DMS79 (cell line): ENCODE measurements at regions not wholly inside any gene's neighbourhood (a gene's known extent, or its start where the extent isn't known, plus 50 kb on each side); places are given as distances from the start of the nearest gene placed in this dataset.

Experiments used
- DNase-seq: peaks from one replicate; lab custom pipeline; 2025; lab: John Stamatoyannopoulos, UW

GRCh38 chr5:88144219-88145001 lies 124.2 kb downstream of the TMEM161B start:
- DNase-seq, result no peak

GRCh38 chr5:88143693-88144218 lies 124.9 kb downstream of the TMEM161B start:
- DNase-seq, result no peak

GRCh38 chr5:88142886-88143692 lies 125.6 kb downstream of the TMEM161B start:
- DNase-seq, result no peak

- no peak for DNase-seq
Observed at GRCh38 chr5:88142636-88142885, 126.1 kb downstream of the TMEM161B start.

GRCh38 chr5:88140856-88141752 lies 127.5 kb downstream of the TMEM161B start:
- peak; percentile 78 for DNase-seq

GRCh38 chr5:88140396-88140855 lies 128.2 kb downstream of the TMEM161B start:
- DNase-seq, result no peak

- DNase-seq, result no peak
Observed at GRCh38 chr5:88130211-88130815, 138.3 kb downstream of the TMEM161B start.

GRCh38 chr5:88128813-88129212 lies 139.8 kb downstream of the TMEM161B start:
- no peak for DNase-seq

- DNase-seq, result no peak
Observed at GRCh38 chr5:88119535-88120125, 149.0 kb downstream of the TMEM161B start.

- DNase-seq, result no peak
Observed at GRCh38 chr5:88118179-88118578, 150.5 kb downstream of the TMEM161B start.

GRCh38 chr5:88117546-88117945 lies 151.1 kb downstream of the TMEM161B start:
- DNase-seq, result no peak

- no peak for DNase-seq
Observed at GRCh38 chr5:88116396-88116795, 152.2 kb downstream of the TMEM161B start.

GRCh38 chr5:88115211-88115610 lies 153.4 kb downstream of the TMEM161B start:
- DNase-seq, result no peak

- DNase-seq, result no peak
Observed at GRCh38 chr5:88113429-88113828, 155.2 kb downstream of the TMEM161B start.

GRCh38 chr5:88109818-88110217 lies 158.8 kb downstream of the TMEM161B start:
- no peak for DNase-seq

GRCh38 chr5:88108490-88109279 lies 160.0 kb downstream of the TMEM161B start:
- no peak for DNase-seq

GRCh38 chr5:88094906-88095496 lies 173.6 kb downstream of the TMEM161B start:
- no peak for DNase-seq

- DNase-seq, result no peak
Observed at GRCh38 chr5:88094403-88094802, 174.2 kb downstream of the TMEM161B start.

GRCh38 chr5:88093765-88094164 lies 174.9 kb downstream of the TMEM161B start:
- no peak for DNase-seq

- no peak for DNase-seq
Observed at GRCh38 chr5:88092958-88093605, 175.6 kb downstream of the TMEM161B start.
